ENCODE measurements at regions not wholly inside any gene's neighbourhood (a gene's known extent, or its start where the extent isn't known, plus 50 kb on each side); places are given as distances from the start of the nearest gene placed in this dataset.

- TF ChIP-seq CTCF (IDR thresholded peaks at IDR 0.05; ENCODE audit: extremely low read depth, low read depth, low read length): peak; percentile 85
- no peak overlapping the region for H3K27ac ChIP-seq (ENCODE audit: low read depth, low read length)
- H2AFZ ChIP-seq (ENCODE audit: low read length): no peak overlapping the region
- no peaks in the 10 kb centered on the region for H3K79me2 ChIP-seq (ENCODE audit: insufficient read depth, low read length)
- no peak overlapping the region for H3K4me3 ChIP-seq (ENCODE audit: insufficient read depth, low read length)
- H3K4me2 ChIP-seq (ENCODE audit: insufficient read depth, low read length): no peak overlapping the region
- no peaks in the 10 kb centered on the region for H3K9me3 ChIP-seq (ENCODE audit: low read depth, low read length)
- H3K27me3 ChIP-seq (ENCODE audit: insufficient read depth, low read length): no peaks in the 10 kb centered on the region
- no peaks in the 10 kb centered on the region for H3K36me3 ChIP-seq (ENCODE audit: insufficient read depth, low read length)
- no peaks in the 10 kb centered on the region for H3K4me1 ChIP-seq (ENCODE audit: insufficient read depth, low read length)
- peak; percentile 80 for DNase-seq (ENCODE audit: insufficient read length, low spot score, missing footprints)
- H4K20me1 ChIP-seq (ENCODE audit: insufficient read depth, low read length): no peaks in the 10 kb centered on the region
These were observed 56.2 kb upstream of the RIPOR2 start for GRCh38 chr6:24991810-24992467.

GRCh38 chr6:24994812-24995211 lies 59.1 kb upstream of the RIPOR2 start:
- no peaks in the 10 kb centered on the region for H3K4me1 ChIP-seq (ENCODE audit: insufficient read depth, low read length)
- H3K27ac ChIP-seq (ENCODE audit: low read depth, low read length): no peak overlapping the region
- no peaks in the 10 kb centered on the region for H3K27me3 ChIP-seq (ENCODE audit: insufficient read depth, low read length)
- no peak for DNase-seq (ENCODE audit: insufficient read length, low spot score, missing footprints)
- H2AFZ ChIP-seq (ENCODE audit: low read length): no peak overlapping the region
- no peaks in the 10 kb centered on the region for H3K9me3 ChIP-seq (ENCODE audit: low read depth, low read length)
- H3K4me2 ChIP-seq (ENCODE audit: insufficient read depth, low read length): no peak overlapping the region
- H3K79me2 ChIP-seq (ENCODE audit: insufficient read depth, low read length): no peaks in the 10 kb centered on the region
- H3K4me3 ChIP-seq (ENCODE audit: insufficient read depth, low read length): no peak overlapping the region
- H4K20me1 ChIP-seq (ENCODE audit: insufficient read depth, low read length): no peaks in the 10 kb centered on the region
- no peaks in the 10 kb centered on the region for H3K36me3 ChIP-seq (ENCODE audit: insufficient read depth, low read length)
- peak; percentile 33 for TF ChIP-seq CTCF (IDR thresholded peaks at IDR 0.05; ENCODE audit: extremely low read depth, low read depth, low read length)

- no peaks in the 10 kb centered on the region for H3K4me1 ChIP-seq (ENCODE audit: insufficient read depth, low read length)
- H4K20me1 ChIP-seq (ENCODE audit: insufficient read depth, low read length): no peaks in the 10 kb centered on the region
- TF ChIP-seq CTCF (IDR thresholded peaks at IDR 0.05; ENCODE audit: extremely low read depth, low read depth, low read length): no peak
- no peaks in the 10 kb centered on the region for H3K27me3 ChIP-seq (ENCODE audit: insufficient read depth, low read length)
- H3K27ac ChIP-seq (ENCODE audit: low read depth, low read length): no peak overlapping the region
- no peak overlapping the region for H2AFZ ChIP-seq (ENCODE audit: low read length)
- H3K36me3 ChIP-seq (ENCODE audit: insufficient read depth, low read length): no peaks in the 10 kb centered on the region
- no peaks in the 10 kb centered on the region for H3K79me2 ChIP-seq (ENCODE audit: insufficient read depth, low read length)
- H3K4me2 ChIP-seq (ENCODE audit: insufficient read depth, low read length): no peak overlapping the region
- no peak for DNase-seq (ENCODE audit: insufficient read length, low spot score, missing footprints)
- H3K9me3 ChIP-seq (ENCODE audit: low read depth, low read length): no peaks in the 10 kb centered on the region
- H3K4me3 ChIP-seq (ENCODE audit: insufficient read depth, low read length): no peak overlapping the region
These were observed 59.5 kb upstream of the RIPOR2 start for GRCh38 chr6:24995270-24995669.

GRCh38 chr6:24996269-24996836 lies 60.6 kb upstream of the RIPOR2 start:
- H3K27me3 ChIP-seq (ENCODE audit: insufficient read depth, low read length): no peaks in the 10 kb centered on the region
- no peak for DNase-seq (ENCODE audit: insufficient read length, low spot score, missing footprints)
- no peak overlapping the region for H3K4me2 ChIP-seq (ENCODE audit: insufficient read depth, low read length)
- no peaks in the 10 kb centered on the region for H3K4me1 ChIP-seq (ENCODE audit: insufficient read depth, low read length)
- H2AFZ ChIP-seq (ENCODE audit: low read length): no peak overlapping the region
- no peak overlapping the region for H3K27ac ChIP-seq (ENCODE audit: low read depth, low read length)
- TF ChIP-seq CTCF (IDR thresholded peaks at IDR 0.05; ENCODE audit: extremely low read depth, low read depth, low read length): no peak
- no peak overlapping the region for H3K4me3 ChIP-seq (ENCODE audit: insufficient read depth, low read length)
- no peaks in the 10 kb centered on the region for H4K20me1 ChIP-seq (ENCODE audit: insufficient read depth, low read length)
- H3K36me3 ChIP-seq (ENCODE audit: insufficient read depth, low read length): no peaks in the 10 kb centered on the region
- no peaks in the 10 kb centered on the region for H3K79me2 ChIP-seq (ENCODE audit: insufficient read depth, low read length)
- H3K9me3 ChIP-seq (ENCODE audit: low read depth, low read length): no peaks in the 10 kb centered on the region

All from osteoblast (primary cell).